ENCODE measurements at regions not wholly inside any gene's neighbourhood (a gene's known extent, or its start where the extent isn't known, plus 50 kb on each side); places are given as distances from the start of the nearest gene placed in this dataset.

GRCh38 chr21:17949421-17949820 is 130.3 kb upstream of the C21orf91 start:
- TF ChIP-seq, protein P1, sequence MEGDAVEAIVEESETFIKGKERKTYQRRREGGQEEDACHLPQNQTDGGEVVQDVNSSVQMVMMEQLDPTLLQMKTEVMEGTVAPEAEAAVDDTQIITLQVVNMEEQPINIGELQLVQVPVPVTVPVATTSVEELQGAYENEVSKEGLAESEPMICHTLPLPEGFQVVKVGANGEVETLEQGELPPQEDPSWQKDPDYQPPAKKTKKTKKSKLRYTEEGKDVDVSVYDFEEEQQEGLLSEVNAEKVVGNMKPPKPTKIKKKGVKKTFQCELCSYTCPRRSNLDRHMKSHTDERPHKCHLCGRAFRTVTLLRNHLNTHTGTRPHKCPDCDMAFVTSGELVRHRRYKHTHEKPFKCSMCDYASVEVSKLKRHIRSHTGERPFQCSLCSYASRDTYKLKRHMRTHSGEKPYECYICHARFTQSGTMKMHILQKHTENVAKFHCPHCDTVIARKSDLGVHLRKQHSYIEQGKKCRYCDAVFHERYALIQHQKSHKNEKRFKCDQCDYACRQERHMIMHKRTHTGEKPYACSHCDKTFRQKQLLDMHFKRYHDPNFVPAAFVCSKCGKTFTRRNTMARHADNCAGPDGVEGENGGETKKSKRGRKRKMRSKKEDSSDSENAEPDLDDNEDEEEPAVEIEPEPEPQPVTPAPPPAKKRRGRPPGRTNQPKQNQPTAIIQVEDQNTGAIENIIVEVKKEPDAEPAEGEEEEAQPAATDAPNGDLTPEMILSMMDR (conservative IDR thresholded peaks at IDR 0.05 in 1 of 2, IDR thresholded peaks at IDR 0.05 in 1 of 2; ENCODE audit: extremely low read depth in 1 of 2, insufficient read depth in 1 of 2, low read depth in 1 of 2, low read length in 2 of 2) = no peak
- TF ChIP-seq EZH2 (IDR thresholded peaks at IDR 0.05; ENCODE audit: borderline replicate concordance, low read length) = no peak

Measured in mammary epithelial cell (primary cell).